Activated naive CD8-positive, alpha-beta T cell treated with anti-CD3 and anti-CD28 coated beads for 36 hours (primary cell): ENCODE measurements at regions not wholly inside any gene's neighbourhood (a gene's known extent, or its start where the extent isn't known, plus 50 kb on each side); places are given as distances from the start of the nearest gene placed in this dataset.

ENCODE experiments used
- DNase-seq: peaks from one replicate; pipeline ENCODE4 v3.0.0; 2021
- H3K27ac Mint-ChIP-seq: one replicate; pipeline ENCODE4 v1.8.0; 2022; ENCODE audit warnings: mild to moderate bottlenecking, moderate library complexity, mixed read lengths
- H3K27me3 Mint-ChIP-seq: one replicate; pipeline ENCODE4 v1.8.0; 2022; ENCODE audit warnings: mild to moderate bottlenecking, mixed read lengths
- H3K36me3 Mint-ChIP-seq: one replicate; pipeline ENCODE4 v1.8.0; 2021; ENCODE audit warnings: mild to moderate bottlenecking, mixed read lengths
- H3K4me1 Mint-ChIP-seq: one replicate; pipeline ENCODE4 v1.8.0; 2021; ENCODE audit warnings: mixed read lengths
- H3K4me3 Mint-ChIP-seq: one replicate; pipeline ENCODE4 v1.8.0; 2022; ENCODE audit warnings: mild to moderate bottlenecking, moderate library complexity, mixed read lengths
- H3K9me3 Mint-ChIP-seq: one replicate; pipeline ENCODE4 v1.8.0; 2022; ENCODE audit warnings: mixed read lengths

GRCh38 chr2:23145460-23145859 is 239.5 kb upstream of the KLHL29 start:
- Mint-ChIP-seq H3K36me3 (no peaks in the 10 kb centered on the region), H3K27me3 (peaks cover 4% of the 10 kb centered on the region), H3K9me3 (no peaks in the 10 kb centered on the region), H3K4me1 (no peaks in the 10 kb centered on the region), H3K4me3 (no peak overlapping the region), H3K27ac (no peak overlapping the region)
- no peak for DNase-seq

GRCh38 chr2:23146011-23146410 is 239.0 kb upstream of the KLHL29 start:
- Mint-ChIP-seq H3K4me3 (no peak overlapping the region), H3K36me3 (no peaks in the 10 kb centered on the region), H3K9me3 (no peaks in the 10 kb centered on the region), H3K27ac (no peak overlapping the region), H3K4me1 (no peaks in the 10 kb centered on the region), H3K27me3 (peaks cover 9% of the 10 kb centered on the region)
- no peak for DNase-seq

GRCh38 chr2:23148342-23148741 is 236.6 kb upstream of the KLHL29 start:
- Mint-ChIP-seq H3K27ac (no peak overlapping the region), H3K27me3 (peaks cover 16% of the 10 kb centered on the region), H3K4me1 (no peaks in the 10 kb centered on the region), H3K9me3 (no peaks in the 10 kb centered on the region), H3K4me3 (no peak overlapping the region), H3K36me3 (no peaks in the 10 kb centered on the region)
- DNase-seq, result no peak

- DNase-seq, result no peak
- H3K4me1 Mint-ChIP-seq, result no peaks in the 10 kb centered on the region
- no peak overlapping the region for H3K4me3 Mint-ChIP-seq
- peaks cover 16% of the 10 kb centered on the region for H3K27me3 Mint-ChIP-seq
- H3K9me3 Mint-ChIP-seq, result no peaks in the 10 kb centered on the region
- H3K36me3 Mint-ChIP-seq, result no peaks in the 10 kb centered on the region
- H3K27ac Mint-ChIP-seq, result no peak overlapping the region
These were observed 235.2 kb upstream of the KLHL29 start for GRCh38 chr2:23149777-23150176.

GRCh38 chr2:23153484-23153883 is 231.5 kb upstream of the KLHL29 start:
- peaks cover 16% of the 10 kb centered on the region for H3K27me3 Mint-ChIP-seq
- no peaks in the 10 kb centered on the region for H3K9me3 Mint-ChIP-seq
- no peak overlapping the region for H3K27ac Mint-ChIP-seq

DNA sequence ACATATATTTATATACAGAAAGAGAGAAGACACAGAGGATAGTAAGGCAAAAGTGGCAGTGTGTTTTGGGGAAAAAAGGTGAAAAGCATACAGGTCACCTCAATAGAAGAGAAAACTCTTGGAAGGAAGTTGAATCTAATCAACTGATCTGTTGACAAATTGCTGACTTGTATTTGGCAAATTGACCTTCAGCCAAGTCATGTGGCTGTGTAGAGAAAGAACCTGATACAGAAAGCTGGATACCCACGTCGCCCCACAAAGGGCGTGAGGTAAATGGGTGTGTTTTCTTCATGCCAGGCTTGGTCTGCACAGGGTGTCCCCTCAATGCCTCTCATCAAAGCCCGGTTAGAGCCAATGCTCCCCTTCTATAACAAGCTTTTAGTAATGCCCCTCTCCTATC is 230.0 kb upstream of the KLHL29 start:
- no peak overlapping the region for H3K27ac Mint-ChIP-seq
- peaks cover 12% of the 10 kb centered on the region for H3K27me3 Mint-ChIP-seq
- no peaks in the 10 kb centered on the region for H3K4me1 Mint-ChIP-seq
- H3K9me3 Mint-ChIP-seq, result no peaks in the 10 kb centered on the region
- H3K36me3 Mint-ChIP-seq, result no peaks in the 10 kb centered on the region
- no peak for DNase-seq
- H3K4me3 Mint-ChIP-seq, result no peak overlapping the region

More at GRCh38 chr2:23153484-23153883, 231.5 kb upstream of the KLHL29 start:
- Mint-ChIP-seq H3K4me1 (no peaks in the 10 kb centered on the region), H3K4me3 (no peak overlapping the region), H3K36me3 (no peaks in the 10 kb centered on the region)
- DNase-seq, result no peak

DNA sequence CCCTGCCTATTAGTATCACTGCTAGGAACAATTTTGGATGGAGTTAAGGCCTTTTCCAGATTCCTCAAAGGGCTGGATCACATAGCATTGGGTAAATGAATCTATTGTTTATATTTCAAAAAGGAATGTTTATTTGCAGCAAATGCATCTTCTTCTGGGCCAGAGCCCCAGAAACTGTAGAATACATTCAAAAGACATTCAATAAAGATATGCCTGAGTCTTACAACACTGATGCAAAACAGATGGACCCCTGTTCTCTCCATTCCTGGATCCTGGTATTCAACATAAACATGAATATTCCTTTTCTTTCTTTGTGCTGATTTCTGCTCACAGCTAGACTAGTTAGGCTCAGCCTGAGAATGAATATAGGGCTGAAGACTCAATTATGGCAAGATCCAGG is 227.2 kb upstream of the KLHL29 start:
- H3K4me3 Mint-ChIP-seq, result no peak overlapping the region
- H3K27ac Mint-ChIP-seq, result no peak overlapping the region
- H3K27me3 Mint-ChIP-seq, result peaks cover under 1% of the 10 kb centered on the region
- H3K9me3 Mint-ChIP-seq, result no peaks in the 10 kb centered on the region
- no peak for DNase-seq
- H3K36me3 Mint-ChIP-seq, result no peaks in the 10 kb centered on the region
- no peaks in the 10 kb centered on the region for H3K4me1 Mint-ChIP-seq

GRCh38 chr2:23158306-23158705 is 226.7 kb upstream of the KLHL29 start:
- no peaks in the 10 kb centered on the region for H3K9me3 Mint-ChIP-seq
- H3K4me3 Mint-ChIP-seq, result no peak overlapping the region
- H3K4me1 Mint-ChIP-seq, result no peaks in the 10 kb centered on the region
- no peak overlapping the region for H3K27ac Mint-ChIP-seq
- no peaks in the 10 kb centered on the region for H3K36me3 Mint-ChIP-seq
- H3K27me3 Mint-ChIP-seq, result no peaks in the 10 kb centered on the region
- DNase-seq, result no peak

GRCh38 chr2:23159746-23160405 is 225.1 kb upstream of the KLHL29 start:
- Mint-ChIP-seq H3K9me3 (no peaks in the 10 kb centered on the region), H3K27ac (no peak overlapping the region), H3K4me3 (no peak overlapping the region), H3K27me3 (no peaks in the 10 kb centered on the region), H3K36me3 (no peaks in the 10 kb centered on the region), H3K4me1 (no peaks in the 10 kb centered on the region)
- DNase-seq, result no peak

GRCh38 chr2:23164173-23164572 is 220.8 kb upstream of the KLHL29 start:
- Mint-ChIP-seq H3K27me3 (peaks cover 10% of the 10 kb centered on the region), H3K4me1 (no peaks in the 10 kb centered on the region), H3K4me3 (no peak overlapping the region), H3K36me3 (no peaks in the 10 kb centered on the region), H3K27ac (no peak overlapping the region), H3K9me3 (no peaks in the 10 kb centered on the region)
- DNase-seq, result no peak

DNA sequence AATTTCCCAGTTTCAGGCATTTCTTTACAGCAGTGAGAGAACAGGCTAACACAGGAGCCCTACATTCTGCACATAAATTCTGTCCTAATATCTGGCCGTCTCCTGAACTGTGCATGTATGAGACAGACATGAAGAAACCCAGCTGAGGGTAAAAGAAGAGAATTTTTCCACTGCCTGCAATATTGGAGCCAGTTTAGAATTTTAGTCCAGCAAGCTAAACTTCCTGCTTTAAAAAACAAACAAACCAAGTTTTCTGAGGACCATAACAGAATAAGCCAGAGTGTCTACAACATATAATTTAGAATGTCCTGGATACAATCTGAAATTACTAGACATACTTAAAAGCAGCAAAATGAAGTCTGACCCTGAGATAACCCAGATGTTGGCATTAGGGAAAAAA is 215.1 kb upstream of the KLHL29 start:
- H3K4me1 Mint-ChIP-seq, result no peaks in the 10 kb centered on the region
- H3K9me3 Mint-ChIP-seq, result peaks cover 3% of the 10 kb centered on the region
- no peak for DNase-seq
- no peak overlapping the region for H3K4me3 Mint-ChIP-seq
- H3K27ac Mint-ChIP-seq, result no peak overlapping the region
- H3K36me3 Mint-ChIP-seq, result no peaks in the 10 kb centered on the region
- peaks cover 15% of the 10 kb centered on the region for H3K27me3 Mint-ChIP-seq

- DNase-seq, result no peak
- H3K27me3 Mint-ChIP-seq, result peaks cover 15% of the 10 kb centered on the region
- no peak overlapping the region for H3K4me3 Mint-ChIP-seq
- H3K27ac Mint-ChIP-seq, result no peak overlapping the region
- H3K36me3 Mint-ChIP-seq, result no peaks in the 10 kb centered on the region
- H3K9me3 Mint-ChIP-seq, result peaks cover 3% of the 10 kb centered on the region
- H3K4me1 Mint-ChIP-seq, result no peaks in the 10 kb centered on the region
These were observed 213.9 kb upstream of the KLHL29 start for GRCh38 chr2:23171108-23171507.

DNA sequence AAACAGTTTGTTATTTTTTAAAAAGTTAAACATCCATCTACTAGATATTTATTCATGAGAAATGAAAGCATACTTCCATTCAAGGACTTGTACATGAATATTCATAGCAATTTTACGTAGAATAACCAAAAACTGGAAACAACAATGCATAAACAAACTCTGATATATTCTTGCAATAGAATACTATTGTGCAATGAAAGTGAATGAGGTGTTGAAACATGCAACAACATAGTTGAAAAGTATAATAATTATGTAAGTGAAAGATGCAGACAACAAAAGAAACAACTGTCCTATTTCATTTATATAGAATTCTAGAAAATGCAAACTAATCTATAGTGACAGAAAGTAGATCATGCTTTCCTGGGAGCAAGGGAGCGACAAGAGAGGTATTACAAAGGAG is 206.6 kb upstream of the KLHL29 start:
- H3K36me3 Mint-ChIP-seq, result no peaks in the 10 kb centered on the region
- no peaks in the 10 kb centered on the region for H3K4me1 Mint-ChIP-seq
- H3K9me3 Mint-ChIP-seq, result no peaks in the 10 kb centered on the region
- H3K4me3 Mint-ChIP-seq, result no peak overlapping the region
- DNase-seq, result no peak
- H3K27ac Mint-ChIP-seq, result no peak overlapping the region
- H3K27me3 Mint-ChIP-seq, result peaks cover 8% of the 10 kb centered on the region

DNA sequence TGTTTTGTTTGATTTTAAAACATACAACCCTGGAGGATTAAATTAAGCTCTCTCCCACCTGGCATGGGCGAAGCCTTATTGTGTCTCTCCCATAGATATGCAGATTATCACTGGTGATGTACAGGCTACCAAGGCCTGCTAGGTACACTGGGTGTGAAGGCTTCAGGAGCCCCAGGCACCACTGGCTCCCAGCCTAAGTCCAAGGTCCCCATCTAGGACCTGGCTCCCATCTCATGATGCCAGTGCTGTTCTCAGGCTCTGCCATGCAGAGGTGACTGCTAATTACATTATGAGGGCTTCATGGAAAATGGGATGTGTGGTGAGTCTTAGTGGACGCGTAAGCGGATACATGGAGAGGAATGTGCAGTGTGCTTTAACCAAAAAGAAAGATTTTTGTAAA is 201.2 kb upstream of the KLHL29 start:
- Mint-ChIP-seq H3K4me1 (no peaks in the 10 kb centered on the region), H3K36me3 (no peaks in the 10 kb centered on the region), H3K27me3 (peaks cover 8% of the 10 kb centered on the region), H3K4me3 (no peak overlapping the region), H3K9me3 (no peaks in the 10 kb centered on the region), H3K27ac (no peak overlapping the region)
- DNase-seq, result no peak

- H3K27ac Mint-ChIP-seq, result no peak overlapping the region
- H3K4me3 Mint-ChIP-seq, result no peak overlapping the region
- H3K27me3 Mint-ChIP-seq, result peaks cover 6% of the 10 kb centered on the region
- no peaks in the 10 kb centered on the region for H3K4me1 Mint-ChIP-seq
- DNase-seq, result no peak
- H3K36me3 Mint-ChIP-seq, result peaks cover 1% of the 10 kb centered on the region
- H3K9me3 Mint-ChIP-seq, result peaks cover 5% of the 10 kb centered on the region
These were observed 186.5 kb upstream of the KLHL29 start for GRCh38 chr2:23198316-23199114.
